ENCODE measurements at regions not wholly inside any gene's neighbourhood (a gene's known extent, or its start where the extent isn't known, plus 50 kb on each side); places are given as distances from the start of the nearest gene placed in this dataset.

- TF ChIP-seq CTCF (IDR thresholded peaks at IDR 0.05) (no peak), POLR2A (IDR thresholded peaks at IDR 0.05) (no peak), EP300 (IDR thresholded peaks at IDR 0.05; ENCODE audit: low read depth) (no peak), POLR2AphosphoS5 (IDR thresholded peaks at IDR 0.05) (no peak)
- in situ Hi-C loops (cut with MboI; ENCODE audit: low pct_ligation_motif_present in 1 of 4, low pct_unique_long_range_greater_than_20kb in 1 of 4, low sequenced_read_pairs in 3 of 4), result no loop called here
- no peaks in the 10 kb centered on the region for H3K27me3 ChIP-seq
- H3K9me3 ChIP-seq, result no peaks in the 10 kb centered on the region
- WGBS, 2 donors (ENCODE audit: low coverage in 1 of 2), result 79% methylated on average over 14 of the region's 14 CpGs; no CpG with 5 or more reads in 1 of the 2 donors
- H3K27ac ChIP-seq, result no peak overlapping the region
- H3K4me3 ChIP-seq, result no peak overlapping the region
- DNase-seq, result no peak
- H3K36me3 ChIP-seq, result no peaks in the 10 kb centered on the region
- H3K4me1 ChIP-seq, result no peaks in the 10 kb centered on the region
- intact Hi-C loops (cut with DNase I; ENCODE audit: low total_unique reads), result no loop called here
Measured at GRCh38 chr13:109881961-109882558, 95.7 kb upstream of the IRS2 start.

GRCh38 chr13:109881347-109881725 lies 95.0 kb upstream of the IRS2 start:
- no peak for DNase-seq
- in situ Hi-C loops (cut with MboI; ENCODE audit: low pct_ligation_motif_present in 1 of 4, low pct_unique_long_range_greater_than_20kb in 1 of 4, low sequenced_read_pairs in 3 of 4) (no loop called here), intact Hi-C loops (cut with DNase I; ENCODE audit: low total_unique reads) (no loop called here)
- Histone ChIP-seq H3K9me3 (no peaks in the 10 kb centered on the region), H3K27me3 (no peaks in the 10 kb centered on the region), H3K4me1 (no peaks in the 10 kb centered on the region), H3K4me3 (no peak overlapping the region), H3K36me3 (no peaks in the 10 kb centered on the region), H3K27ac (no peak overlapping the region)
- 86 to 91% methylated on average over 10 to 14 of the region's 14 CpGs for WGBS, 2 donors (ENCODE audit: low coverage in 1 of 2)
- TF ChIP-seq POLR2A (IDR thresholded peaks at IDR 0.05), result no peak
- no peak for TF ChIP-seq EP300 (IDR thresholded peaks at IDR 0.05; ENCODE audit: low read depth)
- no peak for TF ChIP-seq CTCF (IDR thresholded peaks at IDR 0.05)
- TF ChIP-seq POLR2AphosphoS5 (IDR thresholded peaks at IDR 0.05), result no peak

DNA sequence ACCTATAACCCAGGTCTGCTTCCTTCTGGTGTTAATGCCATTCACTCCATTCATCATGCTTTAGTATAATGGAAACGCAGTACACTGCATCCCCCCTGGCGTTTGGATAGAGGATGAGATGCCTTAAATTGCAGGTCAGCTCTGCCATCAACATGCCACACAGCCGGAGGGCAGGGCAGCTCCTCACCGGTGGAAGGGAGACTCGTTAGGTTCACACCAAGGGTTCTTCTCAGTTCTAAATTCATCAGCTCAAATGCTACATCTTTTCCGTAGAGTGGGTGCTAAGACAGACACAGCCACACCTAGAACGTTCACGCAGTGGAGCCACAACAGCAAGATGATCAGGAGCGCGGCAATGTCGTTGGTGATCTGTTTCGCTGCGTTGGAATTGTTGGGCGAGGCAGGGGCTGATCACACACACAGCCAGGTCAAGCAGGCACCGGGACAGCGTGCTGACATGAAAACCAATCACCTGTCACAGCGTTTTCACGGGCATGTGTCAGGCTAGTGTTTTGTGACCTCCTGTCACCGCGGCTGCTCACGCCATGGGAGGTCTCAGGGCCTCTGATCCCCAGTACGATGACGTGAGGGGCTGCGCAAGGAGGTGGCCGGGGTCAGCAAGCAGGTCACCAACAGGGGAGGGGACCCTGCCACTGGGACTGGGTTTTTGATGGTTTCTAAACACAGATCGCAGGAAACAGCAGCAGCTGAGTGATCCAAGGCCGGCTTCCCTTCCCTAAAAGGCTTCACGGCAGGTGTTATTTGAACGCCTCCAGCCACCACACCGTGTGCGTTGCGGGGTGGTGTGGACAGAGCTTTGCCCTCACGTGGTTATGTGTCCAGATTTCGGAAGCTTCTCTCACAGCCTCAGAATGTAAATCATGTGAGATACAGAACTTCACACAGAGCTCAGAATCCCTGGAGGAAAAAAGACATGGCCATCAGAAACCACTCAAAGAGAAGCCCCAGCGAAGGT lies 94.3 kb upstream of the IRS2 start:
- 77 to 86% methylated on average over 5 to 35 of the region's 35 CpGs for WGBS, 2 donors (ENCODE audit: low coverage in 1 of 2)
- Histone ChIP-seq H3K9me3 (no peaks in the 10 kb centered on the region), H3K27me3 (no peaks in the 10 kb centered on the region), H3K36me3 (no peaks in the 10 kb centered on the region), H3K27ac (no peak overlapping the region), H3K4me1 (no peaks in the 10 kb centered on the region), H3K4me3 (no peak overlapping the region)
- intact Hi-C loops (cut with DNase I; ENCODE audit: low total_unique reads), result no loop called here
- in situ Hi-C loops (cut with MboI; ENCODE audit: low pct_ligation_motif_present in 1 of 4, low pct_unique_long_range_greater_than_20kb in 1 of 4, low sequenced_read_pairs in 3 of 4), result no loop called here
- no peak for DNase-seq
- no peak for TF ChIP-seq POLR2AphosphoS5 (IDR thresholded peaks at IDR 0.05)
- TF ChIP-seq CTCF (IDR thresholded peaks at IDR 0.05), result no peak
- TF ChIP-seq POLR2A (IDR thresholded peaks at IDR 0.05), result no peak
- no peak for TF ChIP-seq EP300 (IDR thresholded peaks at IDR 0.05; ENCODE audit: low read depth)

GRCh38 chr13:109879338-109879737 lies 93.0 kb upstream of the IRS2 start:
- H3K4me3 ChIP-seq, result no peak overlapping the region
- WGBS, 2 donors (ENCODE audit: low coverage in 1 of 2), result 95 to 100% methylated on average over 1 to 6 of the region's 6 CpGs
- no peaks in the 10 kb centered on the region for H3K36me3 ChIP-seq
- no peak overlapping the region for H3K27ac ChIP-seq
- no peaks in the 10 kb centered on the region for H3K4me1 ChIP-seq
- in situ Hi-C loops (cut with MboI; ENCODE audit: low pct_ligation_motif_present in 1 of 4, low pct_unique_long_range_greater_than_20kb in 1 of 4, low sequenced_read_pairs in 3 of 4), result no loop called here
- TF ChIP-seq CTCF (IDR thresholded peaks at IDR 0.05) (no peak), EP300 (IDR thresholded peaks at IDR 0.05; ENCODE audit: low read depth) (no peak), POLR2A (IDR thresholded peaks at IDR 0.05) (no peak), POLR2AphosphoS5 (IDR thresholded peaks at IDR 0.05) (no peak)
- intact Hi-C loops (cut with DNase I; ENCODE audit: low total_unique reads), result no loop called here
- no peak for DNase-seq
- H3K9me3 ChIP-seq, result no peaks in the 10 kb centered on the region
- H3K27me3 ChIP-seq, result no peaks in the 10 kb centered on the region

Data from transverse colon (tissue), 4 donors.